ENCODE measurements at regions not wholly inside any gene's neighbourhood (a gene's known extent, or its start where the extent isn't known, plus 50 kb on each side); places are given as distances from the start of the nearest gene placed in this dataset.

GRCh38 chr12:94027561-94027960, 120.8 kb upstream of the PLXNC1 start:
- H3K9me2 ChIP-seq (replicated peaks; ENCODE audit: insufficient read depth): no peaks in the 10 kb centered on the region
- no peaks in the 10 kb centered on the region for H3K9me3 ChIP-seq (ENCODE audit: low read depth)
- H3K4me1 ChIP-seq (ENCODE audit: insufficient read depth): no peaks in the 10 kb centered on the region
- H3K36me3 ChIP-seq (replicated peaks; ENCODE audit: insufficient read depth, low read depth): no peaks in the 10 kb centered on the region
- no peak for DNase-seq (ENCODE audit: low spot score)
- H3K4me3 ChIP-seq: no peak overlapping the region
- no peaks in the 10 kb centered on the region for H4K20me1 ChIP-seq (ENCODE audit: insufficient read depth, poor library complexity, severe bottlenecking)
- 89% methylated on average over 3 of the region's 3 CpGs for WGBS (ENCODE audit: low lambda C conversion rate, missing lambda C conversion rate)
- no peaks in the 10 kb centered on the region for H3K79me2 ChIP-seq
- H3K4me2 ChIP-seq: no peak overlapping the region
- H3K27me3 ChIP-seq: no peaks in the 10 kb centered on the region
- H3K27ac ChIP-seq: no peak overlapping the region
- no peak overlapping the region for H2AFZ ChIP-seq
- TF ChIP-seq EZH2phosphoT487 (IDR thresholded peaks at IDR 0.05; ENCODE audit: low read depth, severe bottlenecking, unreplicated experiment): no peak
- no peak for TF ChIP-seq CTCF (IDR thresholded peaks at IDR 0.05; ENCODE audit: poor library complexity)
- no peak for TF ChIP-seq EZH2 (IDR thresholded peaks at IDR 0.05; ENCODE audit: borderline replicate concordance)

- Histone ChIP-seq H3K4me2 (no peak overlapping the region), H4K20me1 (ENCODE audit: insufficient read depth, poor library complexity, severe bottlenecking) (no peaks in the 10 kb centered on the region), H2AFZ (no peak overlapping the region), H3K27me3 (no peaks in the 10 kb centered on the region), H3K4me3 (no peak overlapping the region), H3K79me2 (no peaks in the 10 kb centered on the region), H3K9me3 (ENCODE audit: low read depth) (no peaks in the 10 kb centered on the region), H3K9me2 (replicated peaks; ENCODE audit: insufficient read depth) (no peaks in the 10 kb centered on the region), H3K36me3 (replicated peaks; ENCODE audit: insufficient read depth, low read depth) (no peaks in the 10 kb centered on the region), H3K4me1 (ENCODE audit: insufficient read depth) (no peaks in the 10 kb centered on the region), H3K27ac (no peak overlapping the region)
- no peak for DNase-seq (ENCODE audit: low spot score)
- TF ChIP-seq EZH2phosphoT487 (IDR thresholded peaks at IDR 0.05; ENCODE audit: low read depth, severe bottlenecking, unreplicated experiment): no peak
- no peak for TF ChIP-seq CTCF (IDR thresholded peaks at IDR 0.05; ENCODE audit: poor library complexity)
- no peak for TF ChIP-seq EZH2 (IDR thresholded peaks at IDR 0.05; ENCODE audit: borderline replicate concordance)
- 79% methylated on average over 2 of the region's 2 CpGs for WGBS (ENCODE audit: low lambda C conversion rate, missing lambda C conversion rate)
Observed at GRCh38 chr12:94031763-94032162, 116.6 kb upstream of the PLXNC1 start.

- no peaks in the 10 kb centered on the region for H3K4me1 ChIP-seq (ENCODE audit: insufficient read depth)
- WGBS (ENCODE audit: low lambda C conversion rate, missing lambda C conversion rate): 81% methylated on average over 2 of the region's 2 CpGs
- TF ChIP-seq EZH2 (IDR thresholded peaks at IDR 0.05; ENCODE audit: borderline replicate concordance) (no peak), CTCF (IDR thresholded peaks at IDR 0.05; ENCODE audit: poor library complexity) (no peak), EZH2phosphoT487 (IDR thresholded peaks at IDR 0.05; ENCODE audit: low read depth, severe bottlenecking, unreplicated experiment) (no peak)
Observed at GRCh38 chr12:94032368-94032767, 116.0 kb upstream of the PLXNC1 start.

GRCh38 chr12:94033101-94033500, 115.3 kb upstream of the PLXNC1 start:
- DNase-seq (ENCODE audit: low spot score): no peak
- H2AFZ ChIP-seq: peak overlapping the region; percentile 18
- 58% methylated on average over 5 of the region's 5 CpGs for WGBS (ENCODE audit: low lambda C conversion rate, missing lambda C conversion rate)
- no peak overlapping the region for H3K4me2 ChIP-seq
- peak overlapping the region; percentile 74 for H3K27ac ChIP-seq
- no peaks in the 10 kb centered on the region for H3K9me2 ChIP-seq (replicated peaks; ENCODE audit: insufficient read depth)
- H3K9me3 ChIP-seq (ENCODE audit: low read depth): no peaks in the 10 kb centered on the region
- TF ChIP-seq EZH2 (IDR thresholded peaks at IDR 0.05; ENCODE audit: borderline replicate concordance): no peak
- no peak for TF ChIP-seq CTCF (IDR thresholded peaks at IDR 0.05; ENCODE audit: poor library complexity)
- no peak for TF ChIP-seq EZH2phosphoT487 (IDR thresholded peaks at IDR 0.05; ENCODE audit: low read depth, severe bottlenecking, unreplicated experiment)
- no peaks in the 10 kb centered on the region for H4K20me1 ChIP-seq (ENCODE audit: insufficient read depth, poor library complexity, severe bottlenecking)
- no peaks in the 10 kb centered on the region for H3K27me3 ChIP-seq
- H3K4me1 ChIP-seq (ENCODE audit: insufficient read depth): no peaks in the 10 kb centered on the region
- no peaks in the 10 kb centered on the region for H3K79me2 ChIP-seq
- H3K4me3 ChIP-seq: no peak overlapping the region
- no peaks in the 10 kb centered on the region for H3K36me3 ChIP-seq (replicated peaks; ENCODE audit: insufficient read depth, low read depth)

More at GRCh38 chr12:94032368-94032767, 116.0 kb upstream of the PLXNC1 start:
- H3K4me3 ChIP-seq: no peak overlapping the region
- no peak for DNase-seq (ENCODE audit: low spot score)
- no peak overlapping the region for H3K4me2 ChIP-seq
- no peaks in the 10 kb centered on the region for H3K36me3 ChIP-seq (replicated peaks; ENCODE audit: insufficient read depth, low read depth)
- no peaks in the 10 kb centered on the region for H4K20me1 ChIP-seq (ENCODE audit: insufficient read depth, poor library complexity, severe bottlenecking)
- no peaks in the 10 kb centered on the region for H3K9me3 ChIP-seq (ENCODE audit: low read depth)
- no peak overlapping the region for H2AFZ ChIP-seq
- H3K27me3 ChIP-seq: no peaks in the 10 kb centered on the region
- no peaks in the 10 kb centered on the region for H3K9me2 ChIP-seq (replicated peaks; ENCODE audit: insufficient read depth)
- no peaks in the 10 kb centered on the region for H3K79me2 ChIP-seq
- no peak overlapping the region for H3K27ac ChIP-seq

All from hepatocyte (in vitro differentiated cells).